Hippocampal formation (tissue), 2 donors: ENCODE measurements at regions not wholly inside any gene's neighbourhood (a gene's known extent, or its start where the extent isn't known, plus 50 kb on each side); places are given as distances from the start of the nearest gene placed in this dataset.
A peak's percentile ranks its signal among the peaks of the same experiment; 100 is the strongest.

Experiments used
- DNase-seq, 2 donors: peaks; one replicate each; lab custom pipeline; 2025; lab: John Stamatoyannopoulos, UW

DNA sequence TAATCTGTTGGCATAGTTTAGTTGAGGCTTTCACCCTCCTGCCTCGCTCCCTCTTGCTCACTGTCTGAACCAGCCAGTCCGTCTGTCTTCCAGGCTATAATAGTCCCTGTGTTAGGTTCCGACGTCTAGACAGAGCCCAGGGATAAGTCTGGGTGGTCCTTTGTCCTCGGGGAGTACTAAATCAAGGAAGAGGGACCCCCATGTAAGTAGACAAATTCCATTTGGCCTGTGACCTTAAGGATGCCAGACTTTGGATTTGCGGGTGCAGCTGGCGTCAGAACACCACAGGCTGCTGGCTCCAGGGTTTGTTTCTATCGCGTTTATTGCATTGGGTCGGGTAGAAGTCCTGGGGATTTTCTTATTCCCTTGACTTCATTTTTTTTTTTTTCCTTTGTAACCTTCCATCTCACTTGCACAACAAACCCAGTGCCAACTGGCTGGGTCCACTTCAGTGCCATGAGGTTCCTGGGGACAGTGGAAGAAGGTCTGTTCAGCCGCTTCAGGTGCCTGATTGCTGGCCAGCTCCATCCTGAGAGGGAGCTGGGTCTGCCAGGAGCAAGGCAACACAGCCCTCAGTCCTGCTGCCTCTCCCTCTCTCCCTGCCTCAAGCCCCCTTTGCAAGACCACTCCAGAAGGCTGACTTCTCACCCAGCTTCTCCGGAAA is 95.4 kb upstream of the KLHL25 start:
- DNase-seq: no peak

DNA sequence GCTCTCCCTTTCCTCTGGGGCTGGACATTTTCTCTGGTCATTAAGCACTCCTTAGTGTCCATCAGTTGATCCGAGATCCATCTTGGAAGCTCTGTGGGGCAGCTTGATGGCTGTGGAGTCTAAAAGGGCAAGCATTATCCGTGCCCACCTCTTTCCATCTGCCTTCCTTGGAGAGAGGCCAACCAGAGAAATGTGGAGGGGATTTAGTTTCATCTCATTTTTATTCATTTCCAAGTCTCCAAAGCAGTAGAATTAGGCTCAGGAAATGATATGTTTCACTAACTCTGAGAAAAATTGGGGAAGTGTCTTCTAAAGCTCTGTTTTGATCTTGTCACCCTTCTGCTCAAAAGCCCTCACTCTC is 95.9 kb upstream of the KLHL25 start:
- DNase-seq: no peak

DNA sequence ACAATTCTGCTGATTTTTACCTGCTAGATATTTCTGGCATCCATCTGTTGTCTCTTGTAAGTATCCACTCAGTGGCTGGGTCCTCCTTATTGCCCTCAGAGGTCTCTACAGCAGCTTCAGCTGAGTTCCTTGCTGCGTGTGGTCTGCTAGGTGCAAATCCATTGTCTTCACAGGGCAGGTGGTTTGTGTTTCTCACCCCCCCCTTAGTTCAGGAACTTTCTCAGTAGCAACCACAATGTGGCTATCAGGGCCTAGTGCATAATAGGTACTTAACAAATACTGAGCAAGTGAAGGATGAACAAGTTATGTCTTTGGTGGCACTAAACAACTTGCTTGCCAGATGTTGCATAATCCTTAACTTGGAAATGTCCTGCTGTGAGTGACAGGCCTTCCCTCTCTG is 96.7 kb upstream of the KLHL25 start:
- DNase-seq: no peak

DNA sequence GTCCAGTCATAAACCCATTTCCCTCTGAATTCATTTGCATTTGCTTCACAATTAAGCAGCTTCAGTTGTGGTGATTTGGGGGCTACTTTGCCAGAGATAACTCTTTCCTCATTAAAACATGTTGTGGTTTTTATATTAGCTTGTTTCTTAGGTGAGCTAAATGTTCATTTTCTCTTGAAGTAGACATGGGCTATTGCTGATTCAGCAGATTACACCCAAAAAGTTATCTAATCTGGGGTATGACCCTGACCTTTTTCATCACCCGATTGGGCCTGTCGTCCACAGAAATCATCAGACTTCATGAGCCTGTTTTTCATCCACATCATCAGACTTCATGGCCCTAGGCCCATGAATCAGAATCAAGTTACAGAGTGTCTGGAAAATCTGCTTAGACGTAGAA is 97.5 kb upstream of the KLHL25 start:
- no peak for DNase-seq

DNA sequence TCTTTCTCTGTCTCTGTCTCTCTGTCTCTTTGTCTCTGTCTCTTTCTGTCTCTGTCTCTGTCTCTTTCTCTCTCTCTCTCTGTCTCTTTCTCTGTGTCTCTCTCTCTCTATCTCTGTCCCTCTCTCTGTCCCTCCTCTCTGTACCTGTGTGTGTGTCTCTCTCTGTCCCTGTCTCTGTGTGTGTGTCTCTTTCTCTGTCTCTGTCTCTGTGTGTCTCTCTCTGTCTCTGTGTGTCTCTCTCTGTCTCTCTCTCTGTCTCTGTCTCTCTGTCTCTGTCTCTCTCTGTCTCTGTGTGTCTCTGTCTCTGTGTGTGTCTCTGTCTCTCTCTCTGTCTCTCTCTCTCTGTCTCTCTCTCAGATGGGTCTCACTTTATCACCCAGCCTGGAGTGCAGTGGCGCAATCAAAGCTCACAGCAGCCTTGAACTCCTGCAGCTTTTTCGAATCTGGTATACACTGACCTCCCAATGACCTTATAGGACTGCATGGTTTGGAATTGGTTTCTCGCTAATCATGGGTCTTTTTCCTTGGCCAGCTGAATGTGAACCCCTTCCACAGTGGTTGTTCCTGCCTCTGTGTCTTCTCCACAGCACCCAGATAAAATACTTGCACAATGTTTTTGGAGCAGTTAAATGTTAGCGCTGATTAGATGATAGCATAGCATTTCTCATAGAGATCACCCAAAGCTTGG is 102.6 kb upstream of the KLHL25 start:
- DNase-seq: no peak

DNA sequence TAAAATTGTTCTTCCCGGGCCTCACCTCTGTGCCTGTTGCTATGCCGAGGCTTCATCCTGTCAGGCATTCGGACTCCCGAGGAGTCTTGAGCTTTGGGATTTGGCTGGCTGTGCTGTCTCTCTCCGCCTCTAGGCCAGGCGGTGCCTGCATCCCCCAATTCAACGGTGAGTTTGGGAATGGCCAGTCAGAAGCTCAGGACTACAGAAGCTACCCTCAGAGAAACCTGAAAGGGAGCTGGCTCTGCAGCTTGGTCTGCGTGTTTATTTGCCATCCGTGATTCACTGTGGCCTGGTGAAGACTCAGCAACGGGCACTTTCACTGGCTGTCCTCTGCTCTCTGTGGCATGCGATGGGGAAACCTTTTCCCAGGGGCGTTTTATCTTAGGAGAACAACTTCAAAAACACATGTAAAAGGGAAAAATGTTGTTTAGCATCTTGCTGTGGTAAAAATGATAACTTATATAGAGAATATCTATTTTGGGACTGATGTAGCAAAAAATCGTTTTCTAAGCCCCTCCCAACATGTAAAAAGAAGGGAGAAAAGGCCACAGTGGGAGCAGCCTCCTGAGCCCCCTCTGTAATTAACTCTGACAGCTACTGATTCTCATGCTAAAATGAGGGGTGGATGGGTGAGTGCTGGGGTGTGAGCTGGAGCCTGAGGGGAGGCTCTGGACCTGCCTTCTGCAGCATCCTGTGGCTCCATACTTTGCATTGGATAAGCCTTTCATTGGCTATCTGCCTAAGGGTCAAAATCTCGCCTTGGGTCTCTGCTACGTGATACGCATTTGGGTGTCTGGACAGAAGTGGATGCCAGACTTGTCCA is 103.4 kb upstream of the KLHL25 start:
- no peak for DNase-seq

DNA sequence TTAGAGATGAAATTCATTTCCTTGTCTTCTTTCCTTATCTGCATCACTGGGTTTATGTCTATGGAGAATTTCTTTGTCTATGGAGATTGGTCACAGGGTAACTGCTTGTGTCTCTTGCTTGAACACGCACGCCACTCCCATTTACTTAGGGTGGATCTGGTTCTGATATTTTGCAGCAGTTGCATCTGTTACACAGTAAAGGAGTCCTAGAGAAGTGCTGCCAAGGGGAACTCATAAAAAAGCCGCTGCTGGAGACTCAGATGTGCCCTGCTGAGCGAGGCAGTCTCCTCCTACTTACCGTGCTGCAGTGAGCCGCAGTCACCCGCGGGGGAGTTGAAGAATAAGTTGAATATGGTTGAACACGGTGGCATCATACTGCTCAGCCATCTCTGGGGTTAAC is 105.2 kb upstream of the KLHL25 start:
- no peak for DNase-seq

DNA sequence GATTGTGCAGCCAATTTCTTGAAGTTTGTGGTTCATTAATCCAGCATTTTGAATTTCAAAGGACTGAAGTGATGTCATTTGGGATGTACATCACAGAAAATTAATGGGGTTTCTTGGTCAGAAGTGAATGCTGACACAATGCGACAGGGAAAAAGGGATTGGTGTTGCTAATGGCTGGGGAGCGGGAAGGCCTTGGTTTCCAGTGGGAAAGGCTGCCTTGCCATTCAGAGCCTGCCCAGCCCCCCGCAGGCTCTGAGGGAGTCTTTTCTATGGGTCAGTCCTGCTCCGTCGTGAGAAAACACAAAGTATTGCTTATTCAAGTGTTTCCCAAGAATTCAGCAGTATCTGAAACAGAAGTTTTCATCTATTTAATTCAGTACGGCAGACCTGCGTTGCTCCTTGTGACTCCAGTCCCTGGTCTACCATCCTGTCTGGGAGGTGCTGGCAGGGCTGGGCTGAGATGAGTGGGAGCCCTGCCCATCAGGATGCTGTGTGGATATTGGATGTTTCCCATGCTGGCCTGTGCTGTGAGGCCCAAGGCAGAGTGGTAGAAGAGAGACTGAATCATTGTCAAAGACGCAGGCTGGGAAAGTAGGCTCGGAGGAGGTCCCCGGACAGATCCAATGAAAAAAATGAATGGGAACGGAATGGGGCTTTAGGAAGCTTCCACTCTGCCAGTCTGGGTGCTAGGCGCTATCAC is 111.2 kb upstream of the KLHL25 start:
- DNase-seq: no peak

DNA sequence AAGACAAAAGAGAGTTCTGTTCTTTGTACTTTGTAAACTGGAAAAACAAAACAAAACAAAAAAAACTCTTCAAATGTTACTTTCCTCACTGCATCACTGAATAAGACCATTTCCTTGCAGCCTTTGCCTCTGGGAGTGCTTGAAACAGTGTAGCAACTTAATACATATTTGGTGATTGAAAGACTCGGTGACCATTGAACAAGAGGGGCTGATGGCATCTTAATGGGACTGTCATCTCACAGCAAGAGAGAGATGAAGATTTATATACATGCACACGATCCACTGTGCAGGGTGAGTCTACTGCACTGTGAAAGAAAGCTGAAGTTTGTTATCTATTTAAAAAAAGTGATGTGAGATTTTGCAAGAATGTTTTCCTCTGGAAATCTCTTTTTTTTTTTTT is 111.9 kb upstream of the KLHL25 start:
- no peak for DNase-seq

DNA sequence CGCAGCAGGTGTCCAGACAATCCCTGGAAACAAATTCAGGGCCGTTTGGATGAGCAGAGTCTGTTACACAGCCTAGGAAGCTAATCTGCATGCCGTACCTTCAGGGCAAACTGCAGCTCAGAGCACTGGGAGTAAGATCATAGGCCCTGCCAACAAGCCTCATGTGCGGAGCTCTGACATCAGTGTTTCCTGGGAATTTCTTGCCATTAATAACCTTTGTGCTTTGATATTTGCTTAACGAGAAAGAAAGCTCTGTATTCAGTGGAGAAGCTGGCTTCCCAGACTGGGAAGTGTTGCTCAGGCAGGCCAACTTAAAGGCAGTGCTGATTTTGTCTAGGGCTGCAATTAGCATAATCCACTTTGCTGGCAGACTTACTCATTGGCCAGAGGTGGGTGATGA is 116.1 kb upstream of the KLHL25 start:
- DNase-seq: peak in 1 of 2 donors; percentile 18

DNA sequence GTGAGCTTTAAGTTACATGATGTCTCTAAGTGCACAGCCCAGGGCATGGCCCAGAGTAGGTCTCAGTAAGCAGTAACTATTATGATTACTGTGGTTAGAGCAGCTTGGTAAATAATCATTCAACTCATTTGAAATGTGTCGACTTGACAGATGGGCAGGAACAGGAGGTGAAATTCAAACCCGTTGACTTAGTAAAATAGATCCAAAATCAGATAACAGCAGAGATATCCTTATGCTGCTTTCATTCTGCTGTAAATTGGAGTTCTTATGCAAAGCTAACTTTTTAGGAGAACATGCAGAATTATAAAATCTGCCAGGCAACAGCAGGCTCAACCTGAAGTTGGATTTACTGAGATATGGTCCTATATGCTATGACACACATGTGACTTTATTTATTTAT is 118.7 kb upstream of the KLHL25 start:
- no peak for DNase-seq

DNA sequence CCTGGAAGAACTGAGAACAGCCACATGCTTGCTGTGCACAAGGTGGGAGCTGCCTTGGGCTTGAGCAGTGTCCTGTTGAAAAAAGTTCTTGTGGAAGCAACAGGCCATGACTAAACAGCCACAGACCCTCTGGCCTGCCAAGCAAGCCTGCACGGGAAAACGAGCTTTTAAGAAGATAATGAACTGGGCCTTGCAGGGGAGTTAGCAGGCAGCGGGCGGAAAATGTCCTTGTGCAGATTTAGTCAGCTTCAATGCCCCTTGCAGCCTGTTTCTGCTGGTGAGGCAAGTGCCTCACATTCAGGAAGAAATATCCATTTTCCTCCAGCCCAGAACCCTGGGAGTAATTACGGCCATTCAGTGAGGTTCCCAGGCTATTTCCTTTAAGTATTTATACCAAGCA is 126.2 kb upstream of the KLHL25 start:
- DNase-seq: no peak

DNA sequence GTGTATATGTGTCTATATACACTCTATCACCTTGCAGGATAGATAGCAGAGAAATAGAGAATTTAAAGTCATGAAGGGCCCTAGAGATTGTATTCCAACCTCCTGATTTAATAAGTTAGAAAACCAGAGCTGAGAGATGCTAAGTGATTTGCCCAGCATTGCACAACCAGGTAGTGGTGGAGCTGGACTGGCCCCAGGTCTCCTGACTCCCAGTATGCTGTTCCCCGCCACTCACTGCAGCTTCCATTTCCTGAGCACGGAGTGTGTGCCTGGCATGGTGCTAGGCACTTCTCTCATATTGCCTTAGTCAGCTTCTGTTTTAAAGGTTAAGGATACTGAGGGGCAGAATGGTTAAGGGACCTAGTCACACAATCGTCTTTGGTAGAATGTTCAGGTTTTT is 129.4 kb upstream of the KLHL25 start:
- no peak for DNase-seq

DNA sequence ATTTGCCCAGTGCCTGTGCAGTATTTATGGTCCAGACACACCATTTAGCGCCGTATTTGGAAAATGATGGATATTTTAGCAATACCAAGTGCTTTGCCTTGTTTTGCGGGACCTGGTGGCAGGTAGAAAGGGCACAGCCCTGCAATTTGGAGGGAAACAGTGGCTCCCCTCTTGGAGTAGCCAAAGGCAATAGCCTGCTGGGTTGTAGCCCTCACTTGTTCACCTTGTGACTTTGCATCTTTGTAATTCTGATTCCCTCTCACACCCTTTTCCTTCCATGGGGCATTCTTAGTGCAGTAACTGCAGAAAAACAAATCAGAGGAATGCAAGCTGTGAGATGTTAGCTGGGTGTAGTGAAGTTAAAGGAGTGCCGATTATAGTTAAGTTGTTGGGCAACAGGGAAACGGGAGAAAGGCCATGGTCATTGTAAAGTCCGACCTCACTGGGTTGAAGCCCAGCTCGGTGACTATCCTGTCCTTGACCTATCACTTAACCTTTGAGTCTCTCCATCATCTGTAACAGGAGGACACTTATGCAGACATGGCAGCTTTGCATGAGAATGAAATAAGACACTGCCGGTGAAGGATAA is 131.0 kb upstream of the KLHL25 start:
- DNase-seq: no peak

DNA sequence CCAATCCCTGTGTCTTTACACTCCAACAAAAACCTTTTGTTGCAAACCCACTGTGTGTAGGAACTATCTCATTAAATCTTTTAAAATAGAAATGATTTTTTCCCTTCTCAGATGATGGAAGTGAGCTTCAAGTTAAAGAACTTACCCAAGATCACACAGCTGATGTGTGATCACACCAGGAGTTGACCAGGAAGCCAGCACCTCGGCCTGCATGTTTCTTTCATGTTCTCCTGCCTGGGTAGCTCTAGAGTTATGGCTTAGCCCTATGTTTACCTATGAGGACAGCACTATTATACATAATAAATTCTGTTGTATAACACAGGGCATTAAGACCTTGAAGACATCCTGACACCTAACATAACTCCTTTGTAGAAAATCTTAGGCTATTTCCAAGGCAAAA is 132.1 kb upstream of the KLHL25 start:
- DNase-seq: no peak

DNA sequence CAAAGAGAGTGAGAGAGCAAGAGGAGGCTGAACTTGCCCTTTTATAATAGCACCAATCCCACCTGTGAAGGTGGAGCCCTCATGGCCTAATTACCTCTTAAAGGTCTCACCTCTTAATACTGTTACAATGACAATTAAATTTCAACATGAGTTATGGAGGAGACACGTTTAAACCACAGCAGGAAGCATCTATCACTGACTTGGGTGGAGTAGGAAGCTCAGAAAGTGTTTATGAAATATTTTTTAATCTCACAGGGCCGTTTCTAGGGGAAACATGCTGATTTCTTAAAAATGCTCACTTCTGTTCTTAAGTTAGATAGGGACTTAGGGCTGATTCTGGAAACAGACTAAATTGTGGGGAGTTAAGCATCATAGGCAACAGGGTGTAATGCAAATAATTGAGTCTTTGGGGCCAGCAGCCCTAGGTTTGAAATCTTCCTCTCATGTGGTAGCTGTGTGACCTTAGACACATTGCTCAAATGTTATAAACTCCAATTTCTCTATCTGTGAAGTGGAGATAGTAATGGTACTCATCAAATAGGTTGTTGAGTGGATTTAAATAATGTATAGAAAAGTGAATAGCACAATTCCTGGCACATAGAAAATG is 133.3 kb upstream of the KLHL25 start:
- DNase-seq: no peak

DNA sequence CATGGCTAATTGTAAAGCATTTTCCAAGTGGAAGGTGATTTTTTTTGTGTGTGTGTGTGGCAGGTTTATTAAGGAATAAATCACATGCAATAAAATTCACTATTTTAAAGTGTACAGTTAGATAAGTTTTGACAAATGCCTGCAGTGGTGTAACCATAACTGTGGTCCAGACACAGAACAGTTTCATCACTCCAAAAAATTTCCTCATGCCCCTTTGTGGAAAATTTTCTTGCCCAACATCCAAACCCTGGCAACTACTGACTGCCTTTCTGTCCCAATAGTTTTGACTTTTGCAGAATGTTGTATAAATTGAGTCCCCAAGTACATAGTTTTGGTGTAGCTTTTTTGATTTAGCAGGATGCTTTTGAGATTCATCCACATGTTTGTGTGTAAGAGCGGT is 135.1 kb upstream of the KLHL25 start:
- no peak for DNase-seq

DNA sequence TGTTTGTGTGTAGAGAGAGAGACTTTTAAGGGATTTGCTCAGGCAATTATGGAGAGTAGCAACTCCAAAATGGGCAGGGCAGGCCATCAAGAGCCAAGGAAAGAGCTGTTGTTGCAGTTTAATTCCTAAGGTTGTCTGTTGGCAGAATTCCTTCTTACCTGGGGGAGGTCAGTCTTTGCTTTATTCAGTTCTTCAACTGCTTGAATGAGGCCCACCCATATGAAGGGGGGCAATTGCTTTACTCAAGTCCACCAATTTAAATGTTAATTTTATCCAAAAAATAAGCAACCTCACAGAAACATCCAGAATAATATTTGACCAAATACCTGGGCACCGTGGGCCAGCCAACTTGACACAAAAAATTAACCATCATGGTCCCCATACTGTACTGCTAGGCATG is 137.7 kb upstream of the KLHL25 start:
- DNase-seq: no peak

DNA sequence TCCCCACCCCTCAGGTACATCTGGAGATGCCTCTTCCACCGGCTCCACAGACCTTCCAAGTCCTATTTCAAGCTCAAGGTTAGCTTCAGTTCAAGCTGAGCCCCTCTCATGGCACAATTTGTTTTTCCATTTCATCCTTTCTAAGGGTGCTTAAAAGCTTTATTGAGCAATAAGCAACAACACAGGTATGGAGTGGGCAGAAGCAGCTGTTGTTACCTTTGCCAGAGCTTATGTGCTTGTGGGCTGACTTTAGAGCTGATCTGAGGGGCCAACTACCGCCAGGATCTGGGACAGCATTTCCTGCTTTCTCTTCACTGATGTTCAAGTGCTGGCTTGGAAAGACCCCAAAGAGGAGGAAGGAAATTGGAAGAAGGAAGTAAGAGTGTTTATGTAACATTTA is 140.0 kb upstream of the KLHL25 start:
- no peak for DNase-seq

DNA sequence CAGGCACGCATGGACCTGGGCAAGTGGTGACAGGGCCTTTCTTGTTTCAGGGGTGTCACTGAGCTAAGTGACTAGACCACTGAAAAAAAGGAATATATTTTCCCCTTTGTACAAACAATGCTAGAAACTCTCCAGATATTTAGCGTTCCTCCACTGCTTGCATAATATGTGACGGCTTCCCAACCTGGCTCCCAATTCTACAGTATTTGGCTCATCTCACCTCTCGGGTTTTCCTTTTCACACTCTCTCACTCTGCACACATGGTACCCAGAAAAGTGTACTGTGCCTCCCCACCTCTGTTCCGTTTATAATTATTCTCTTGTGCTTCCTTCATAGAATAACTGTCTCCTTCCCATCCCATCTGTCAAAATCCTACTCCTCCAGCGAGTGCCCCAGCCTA is 140.5 kb upstream of the KLHL25 start:
- DNase-seq: no peak

DNA sequence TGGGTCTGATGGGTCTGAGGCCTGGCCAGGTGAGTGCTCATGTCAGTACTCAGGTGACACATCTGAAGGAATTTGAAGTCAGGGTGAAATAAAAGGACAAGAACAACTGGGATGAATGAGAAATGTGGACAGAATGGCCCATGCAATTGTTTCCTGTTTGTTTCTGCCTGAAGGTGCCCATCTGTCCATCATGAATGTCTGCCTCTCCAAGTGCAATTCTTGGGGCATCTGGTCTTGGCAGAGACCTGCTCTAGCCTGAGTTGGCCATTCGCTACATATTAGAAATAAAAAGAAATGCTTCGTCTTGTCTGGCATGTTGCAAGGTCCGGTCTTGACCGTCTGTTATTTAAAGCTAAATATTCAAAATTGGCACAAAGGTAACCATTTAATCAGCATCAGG is 142.0 kb upstream of the AGBL1 start:
- no peak for DNase-seq
